Suprapubic skin (tissue), 3 donors: ENCODE measurements at regions not wholly inside any gene's neighbourhood (a gene's known extent, or its start where the extent isn't known, plus 50 kb on each side); places are given as distances from the start of the nearest gene placed in this dataset.

Source experiments
- EP300 ChIP-seq: sonication (generic); formaldehyde crosslinking; IDR thresholded peaks from one replicate; pipeline ENCODE4 v1.6.1; 2017; ENCODE audit warnings: antibody characterized with exemption
- POLR2A ChIP-seq, 2 donors: fragments of 450-650 bp; IDR thresholded peaks; one replicate each; pipeline ENCODE4 v1.6.1; 2017; ENCODE audit warnings: antibody characterized with exemption in 2 of 2, mild to moderate bottlenecking in 2 of 2, moderate library complexity in 2 of 2
- TF ChIP-seq, protein P1 (sequence below), 2 donors: fragments of 200-600 bp in 1 of 2; fragments of 450-650 bp in 1 of 2; sonication (generic) in 1 of 2; IDR thresholded peaks; one replicate each; pipeline ENCODE4 v1.5.1; 2016 to 2019; ENCODE audit warnings: antibody characterized with exemption in 2 of 2, mild to moderate bottlenecking in 1 of 2, moderate library complexity in 1 of 2

- TF ChIP-seq POLR2A (IDR thresholded peaks at IDR 0.05) (no peak), EP300 (no peak)
- TF ChIP-seq, protein P1, sequence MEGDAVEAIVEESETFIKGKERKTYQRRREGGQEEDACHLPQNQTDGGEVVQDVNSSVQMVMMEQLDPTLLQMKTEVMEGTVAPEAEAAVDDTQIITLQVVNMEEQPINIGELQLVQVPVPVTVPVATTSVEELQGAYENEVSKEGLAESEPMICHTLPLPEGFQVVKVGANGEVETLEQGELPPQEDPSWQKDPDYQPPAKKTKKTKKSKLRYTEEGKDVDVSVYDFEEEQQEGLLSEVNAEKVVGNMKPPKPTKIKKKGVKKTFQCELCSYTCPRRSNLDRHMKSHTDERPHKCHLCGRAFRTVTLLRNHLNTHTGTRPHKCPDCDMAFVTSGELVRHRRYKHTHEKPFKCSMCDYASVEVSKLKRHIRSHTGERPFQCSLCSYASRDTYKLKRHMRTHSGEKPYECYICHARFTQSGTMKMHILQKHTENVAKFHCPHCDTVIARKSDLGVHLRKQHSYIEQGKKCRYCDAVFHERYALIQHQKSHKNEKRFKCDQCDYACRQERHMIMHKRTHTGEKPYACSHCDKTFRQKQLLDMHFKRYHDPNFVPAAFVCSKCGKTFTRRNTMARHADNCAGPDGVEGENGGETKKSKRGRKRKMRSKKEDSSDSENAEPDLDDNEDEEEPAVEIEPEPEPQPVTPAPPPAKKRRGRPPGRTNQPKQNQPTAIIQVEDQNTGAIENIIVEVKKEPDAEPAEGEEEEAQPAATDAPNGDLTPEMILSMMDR (IDR thresholded peaks at IDR 0.05), result no peak
These were observed 96.3 kb upstream of the ALDH1A3 start for GRCh38 chr15:100783291-100783690.
